ENCODE measurements at regions not wholly inside any gene's neighbourhood (a gene's known extent, or its start where the extent isn't known, plus 50 kb on each side); places are given as distances from the start of the nearest gene placed in this dataset.

DNA sequence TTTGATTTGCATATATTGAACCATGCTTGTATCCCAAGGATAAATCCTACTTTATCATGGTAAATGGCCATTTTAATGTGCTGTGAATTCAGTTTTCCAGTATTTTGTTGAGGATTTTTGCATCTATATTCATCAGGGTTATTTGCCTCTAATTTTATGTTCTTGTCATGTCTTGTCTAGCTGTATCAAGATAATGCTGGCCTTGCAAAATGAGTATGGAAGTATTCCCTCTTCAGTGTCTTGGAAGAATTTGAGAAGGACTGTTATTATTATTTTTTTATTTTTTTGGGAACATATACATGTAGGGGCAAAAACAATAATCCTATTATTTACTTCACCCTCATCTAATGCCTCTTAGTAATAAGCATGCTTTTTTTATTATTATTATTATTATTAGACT lies 398.0 kb upstream of the KCNH7 start:
- Histone ChIP-seq H3K4me3 (no peak overlapping the region), H3K4me1 (no peaks in the 10 kb centered on the region), H3K4me2 (no peak overlapping the region), H3K9me3 (no peaks in the 10 kb centered on the region; the same call in 2 of the 3 replicates), H3K27ac (no peak overlapping the region)
- DNase-seq (ENCODE audit: low read depth in 1 of 2, low spot score in 1 of 2) (no peak), FAIRE-seq (no peak), ATAC-seq (no peak)
- ChIA-PET POLR2A (no interaction called here), CTCF (no interaction called here)
- no peak for TF ChIP-seq TFCP2L1 (CRISPR knock-in tag; IDR thresholded peaks at IDR 0.05)
- TF ChIP-seq MAFK (IDR thresholded peaks at IDR 0.05; ENCODE audit: partially characterized antibody) = peak; percentile 15

DNA sequence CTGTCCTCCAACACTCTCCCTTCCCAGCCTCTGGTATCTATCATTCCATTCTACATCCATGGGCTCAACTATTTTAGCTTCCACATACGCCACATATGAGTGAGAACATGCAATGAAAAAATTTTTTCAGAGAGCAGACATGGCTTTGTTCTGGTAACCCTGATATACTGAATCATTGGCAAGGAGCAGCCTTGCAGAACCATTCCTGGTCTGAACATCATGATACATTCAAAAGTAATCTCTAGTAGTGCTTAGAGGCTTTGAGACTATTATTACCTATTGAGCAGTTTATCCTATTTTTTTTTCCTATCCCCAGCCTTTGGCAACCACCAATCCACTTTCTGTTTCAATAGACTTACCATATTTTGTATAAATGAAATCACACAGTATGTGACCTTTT lies 393.1 kb upstream of the KCNH7 start:
- Histone ChIP-seq H3K4me3 (no peak overlapping the region), H3K27ac (no peak overlapping the region), H3K4me1 (no peaks in the 10 kb centered on the region), H3K4me2 (no peak overlapping the region), H3K9me3 (no peaks in the 10 kb centered on the region)
- ChIA-PET CTCF (no interaction called here), POLR2A (no interaction called here)
- FAIRE-seq (no peak), DNase-seq (ENCODE audit: low read depth in 1 of 2, low spot score in 1 of 2) (no peak), ATAC-seq (no peak)
- 85% methylated on average over 1 of the region's 1 CpG for whole genome bisulfite sequencing (ENCODE audit: missing lambda C conversion rate)
- TF ChIP-seq HOXB5 (CRISPR knock-in tag; IDR thresholded peaks at IDR 0.05) (no peak), CHD2 (IDR thresholded peaks at IDR 0.05; ENCODE audit: low read length, partially characterized antibody) (no peak), KDM5A (IDR thresholded peaks at IDR 0.05) (no peak), RARB (CRISPR knock-in tag; IDR thresholded peaks at IDR 0.05) (no peak)
- TF ChIP-seq, protein P1, sequence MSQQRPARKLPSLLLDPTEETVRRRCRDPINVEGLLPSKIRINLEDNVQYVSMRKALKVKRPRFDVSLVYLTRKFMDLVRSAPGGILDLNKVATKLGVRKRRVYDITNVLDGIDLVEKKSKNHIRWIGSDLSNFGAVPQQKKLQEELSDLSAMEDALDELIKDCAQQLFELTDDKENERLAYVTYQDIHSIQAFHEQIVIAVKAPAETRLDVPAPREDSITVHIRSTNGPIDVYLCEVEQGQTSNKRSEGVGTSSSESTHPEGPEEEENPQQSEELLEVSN (IDR thresholded peaks at IDR 0.05; ENCODE audit: borderline replicate concordance, low read depth) = no peak

DNA sequence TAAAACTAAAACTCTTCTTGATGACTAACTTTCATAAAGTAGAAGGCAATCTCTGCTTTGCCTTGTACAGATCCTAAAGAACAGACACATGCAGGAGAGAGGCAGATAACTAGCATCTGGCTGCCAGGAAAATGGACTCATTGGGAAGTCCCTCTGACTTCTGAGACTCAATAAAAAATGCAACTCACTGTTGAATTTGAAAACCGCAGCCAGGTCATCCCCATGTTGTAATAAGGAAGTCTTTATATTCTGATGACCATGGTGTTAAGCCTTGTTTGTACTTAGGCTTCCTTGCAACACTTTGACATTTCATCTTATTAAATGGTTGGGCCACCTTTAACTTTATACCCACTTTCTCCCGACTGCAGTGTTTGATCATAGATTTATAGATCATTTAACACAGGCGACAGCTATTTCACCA lies 375.1 kb upstream of the KCNH7 start:
- ChIA-PET POLR2A (no interaction called here), CTCF (interaction anchor here (0.7 to 2.0 kb wide), 3 partner anchors 22 to 134 kb away, joined by 3 to 5 read pairs (median 3); no protein-coding TSS in a partner anchor)
- H3K4me3 ChIP-seq = no peak overlapping the region
- DNase-seq (ENCODE audit: low read depth in 1 of 2, low spot score in 1 of 2) (peak in 1 of 2 experiments; percentile 80), FAIRE-seq (no peak), ATAC-seq (peak; percentile 71 to 86)
- H3K9me3 ChIP-seq = no peaks in the 10 kb centered on the region
- 14% methylated on average over 3 of the region's 3 CpGs for WGBS (ENCODE audit: missing lambda C conversion rate)
- peak overlapping the region; percentile 45 to 68; a peak in 5 of 6 replicates for H3K27ac ChIP-seq
- peaks cover 34% of the 10 kb centered on the region for H3K4me1 ChIP-seq
- peak overlapping the region; percentile 35 for H3K4me2 ChIP-seq
- TF ChIP-seq, protein P2, sequence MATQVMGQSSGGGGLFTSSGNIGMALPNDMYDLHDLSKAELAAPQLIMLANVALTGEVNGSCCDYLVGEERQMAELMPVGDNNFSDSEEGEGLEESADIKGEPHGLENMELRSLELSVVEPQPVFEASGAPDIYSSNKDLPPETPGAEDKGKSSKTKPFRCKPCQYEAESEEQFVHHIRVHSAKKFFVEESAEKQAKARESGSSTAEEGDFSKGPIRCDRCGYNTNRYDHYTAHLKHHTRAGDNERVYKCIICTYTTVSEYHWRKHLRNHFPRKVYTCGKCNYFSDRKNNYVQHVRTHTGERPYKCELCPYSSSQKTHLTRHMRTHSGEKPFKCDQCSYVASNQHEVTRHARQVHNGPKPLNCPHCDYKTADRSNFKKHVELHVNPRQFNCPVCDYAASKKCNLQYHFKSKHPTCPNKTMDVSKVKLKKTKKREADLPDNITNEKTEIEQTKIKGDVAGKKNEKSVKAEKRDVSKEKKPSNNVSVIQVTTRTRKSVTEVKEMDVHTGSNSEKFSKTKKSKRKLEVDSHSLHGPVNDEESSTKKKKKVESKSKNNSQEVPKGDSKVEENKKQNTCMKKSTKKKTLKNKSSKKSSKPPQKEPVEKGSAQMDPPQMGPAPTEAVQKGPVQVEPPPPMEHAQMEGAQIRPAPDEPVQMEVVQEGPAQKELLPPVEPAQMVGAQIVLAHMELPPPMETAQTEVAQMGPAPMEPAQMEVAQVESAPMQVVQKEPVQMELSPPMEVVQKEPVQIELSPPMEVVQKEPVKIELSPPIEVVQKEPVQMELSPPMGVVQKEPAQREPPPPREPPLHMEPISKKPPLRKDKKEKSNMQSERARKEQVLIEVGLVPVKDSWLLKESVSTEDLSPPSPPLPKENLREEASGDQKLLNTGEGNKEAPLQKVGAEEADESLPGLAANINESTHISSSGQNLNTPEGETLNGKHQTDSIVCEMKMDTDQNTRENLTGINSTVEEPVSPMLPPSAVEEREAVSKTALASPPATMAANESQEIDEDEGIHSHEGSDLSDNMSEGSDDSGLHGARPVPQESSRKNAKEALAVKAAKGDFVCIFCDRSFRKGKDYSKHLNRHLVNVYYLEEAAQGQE (IDR thresholded peaks at IDR 0.05) = no peak
- TF ChIP-seq CEBPB (IDR thresholded peaks at IDR 0.05) (peak; percentile 75 to 87), FOXS1 (CRISPR knock-in tag; IDR thresholded peaks at IDR 0.05) (no peak), CBX2 (IDR thresholded peaks at IDR 0.05; ENCODE audit: borderline replicate concordance, low read depth) (no peak), RAD21 (conservative IDR thresholded peaks at IDR 0.05 in 1 of 2, IDR thresholded peaks at IDR 0.05 in 1 of 2) (no peak), EP300 (IDR thresholded peaks at IDR 0.05) (peak; percentile 54 to 85; a peak in 4 of 5 replicates), MAFK (IDR thresholded peaks at IDR 0.05; ENCODE audit: partially characterized antibody) (peak; percentile 62), KDM5A (IDR thresholded peaks at IDR 0.05) (no peak), ZNF302 (CRISPR knock-in tag; IDR thresholded peaks at IDR 0.05) (no peak), CBX8 (IDR thresholded peaks at IDR 0.05) (no peak), FOSL2 (IDR thresholded peaks at IDR 0.05) (peak; percentile 50; the same call in 1 of the 2 replicates), FOSL2 (CRISPR knock-in tag; IDR thresholded peaks at IDR 0.05) (peak; percentile 68), TFCP2L1 (CRISPR knock-in tag; IDR thresholded peaks at IDR 0.05) (no peak), NPAS2 (CRISPR knock-in tag; IDR thresholded peaks at IDR 0.05; ENCODE audit: borderline replicate concordance) (no peak), CHD2 (IDR thresholded peaks at IDR 0.05; ENCODE audit: low read length, partially characterized antibody) (no peak), ZSCAN20 (CRISPR knock-in tag; IDR thresholded peaks at IDR 0.05) (no peak), MAZ (IDR thresholded peaks at IDR 0.05; ENCODE audit: borderline replicate concordance, low read depth, low read length) (no peak), RFX5 (IDR thresholded peaks at IDR 0.05) (no peak), ESRRA (IDR thresholded peaks at IDR 0.05; ENCODE audit: borderline replicate concordance, low read length) (no peak), JUNB (IDR thresholded peaks at IDR 0.05) (peak; percentile 77; the same call in 1 of the 2 replicates), SMC3 (IDR thresholded peaks at IDR 0.05) (no peak), RARB (CRISPR knock-in tag; IDR thresholded peaks at IDR 0.05) (no peak), FOSB (CRISPR knock-in tag; IDR thresholded peaks at IDR 0.05) (no peak), BHLHE40 (IDR thresholded peaks at IDR 0.05; ENCODE audit: low read depth, low read length) (no peak)
- TF ChIP-seq, protein P3, sequence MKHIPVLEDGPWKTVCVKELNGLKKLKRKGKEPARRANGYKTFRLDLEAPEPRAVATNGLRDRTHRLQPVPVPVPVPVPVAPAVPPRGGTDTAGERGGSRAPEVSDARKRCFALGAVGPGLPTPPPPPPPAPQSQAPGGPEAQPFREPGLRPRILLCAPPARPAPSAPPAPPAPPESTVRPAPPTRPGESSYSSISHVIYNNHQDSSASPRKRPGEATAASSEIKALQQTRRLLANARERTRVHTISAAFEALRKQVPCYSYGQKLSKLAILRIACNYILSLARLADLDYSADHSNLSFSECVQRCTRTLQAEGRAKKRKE (CRISPR knock-in tag; IDR thresholded peaks at IDR 0.05; ENCODE audit: low read depth) = no peak
- TF ChIP-seq, protein P4, sequence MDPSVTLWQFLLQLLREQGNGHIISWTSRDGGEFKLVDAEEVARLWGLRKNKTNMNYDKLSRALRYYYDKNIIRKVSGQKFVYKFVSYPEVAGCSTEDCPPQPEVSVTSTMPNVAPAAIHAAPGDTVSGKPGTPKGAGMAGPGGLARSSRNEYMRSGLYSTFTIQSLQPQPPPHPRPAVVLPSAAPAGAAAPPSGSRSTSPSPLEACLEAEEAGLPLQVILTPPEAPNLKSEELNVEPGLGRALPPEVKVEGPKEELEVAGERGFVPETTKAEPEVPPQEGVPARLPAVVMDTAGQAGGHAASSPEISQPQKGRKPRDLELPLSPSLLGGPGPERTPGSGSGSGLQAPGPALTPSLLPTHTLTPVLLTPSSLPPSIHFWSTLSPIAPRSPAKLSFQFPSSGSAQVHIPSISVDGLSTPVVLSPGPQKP (IDR thresholded peaks at IDR 0.05; ENCODE audit: low read depth, low read length) = no peak

Measured in A549 (cell line).